HG03039 (cell line): ENCODE measurements at regions not wholly inside any gene's neighbourhood (a gene's known extent, or its start where the extent isn't known, plus 50 kb on each side); places are given as distances from the start of the nearest gene placed in this dataset.
"Not testable (repeated sequence)": the region's sequence is repeated elsewhere in the genome, so short reads cannot be mapped to it uniquely, and the experiment has no call there.

Experiments
- ATAC-seq: cut with Tn5 transposase; IDR thresholded peaks from one replicate; pipeline ENCODE4 v1.9.1; 2021; ENCODE audit warnings: mild to moderate bottlenecking, moderate library complexity; ENCODE audit not compliant: unreplicated experiment

DNA sequence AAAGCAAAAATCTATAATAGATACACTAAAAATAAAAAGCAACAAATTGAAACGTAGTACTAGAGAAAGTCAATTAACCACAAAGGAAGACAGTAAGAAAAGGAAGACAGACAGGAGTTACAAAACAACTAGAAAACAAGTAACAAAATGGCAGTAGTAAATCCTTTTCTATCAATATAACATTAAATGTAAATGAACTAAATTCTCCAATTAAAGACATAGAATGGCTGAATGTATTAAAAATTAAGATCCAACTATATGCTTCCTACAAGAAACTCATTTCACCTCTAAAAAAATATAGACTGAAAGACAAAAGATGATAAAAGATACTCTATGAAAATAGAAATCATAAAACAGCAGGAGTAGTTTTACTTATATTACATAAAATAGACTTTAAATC is 79.1 kb downstream of the CTH start:
- no peak for ATAC-seq

DNA sequence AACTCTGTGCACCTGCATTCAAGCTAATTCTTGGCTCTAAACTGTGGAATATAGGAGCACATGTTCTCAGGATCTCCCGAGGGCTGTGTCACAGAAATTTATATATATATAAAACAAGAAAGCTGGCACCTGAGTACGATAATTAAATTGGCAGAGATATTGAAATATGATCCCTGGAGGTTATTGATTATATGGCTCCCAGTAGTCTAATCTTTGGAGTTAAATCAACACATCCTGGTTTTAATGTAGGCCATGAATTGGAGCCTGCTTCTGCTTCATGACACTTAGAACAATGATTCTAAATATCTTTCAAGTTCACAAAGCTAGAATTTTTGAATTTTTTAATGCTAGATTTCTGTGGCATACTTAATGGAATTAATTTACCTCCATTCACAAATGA is 84.3 kb downstream of the CTH start:
- ATAC-seq, result no peak

DNA sequence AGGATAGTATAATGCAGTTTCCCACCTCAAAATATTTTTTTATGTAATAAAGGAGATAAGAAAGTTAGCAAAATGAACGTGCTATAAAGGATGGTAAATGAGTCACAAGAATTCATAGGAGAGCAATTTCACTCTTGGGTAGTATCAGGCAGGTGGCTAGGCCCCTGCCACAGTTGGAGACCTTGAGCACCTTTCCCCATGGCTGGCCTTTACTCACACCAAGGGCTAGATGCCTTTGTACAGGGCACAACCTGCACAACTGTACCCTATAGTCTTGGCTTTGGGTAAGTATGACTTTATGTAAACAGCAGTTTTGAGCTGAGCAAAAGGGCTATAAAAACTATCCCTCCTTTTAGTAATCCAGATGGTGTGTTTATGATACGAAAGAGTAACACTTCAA is 85.1 kb downstream of the CTH start:
- no peak for ATAC-seq

DNA sequence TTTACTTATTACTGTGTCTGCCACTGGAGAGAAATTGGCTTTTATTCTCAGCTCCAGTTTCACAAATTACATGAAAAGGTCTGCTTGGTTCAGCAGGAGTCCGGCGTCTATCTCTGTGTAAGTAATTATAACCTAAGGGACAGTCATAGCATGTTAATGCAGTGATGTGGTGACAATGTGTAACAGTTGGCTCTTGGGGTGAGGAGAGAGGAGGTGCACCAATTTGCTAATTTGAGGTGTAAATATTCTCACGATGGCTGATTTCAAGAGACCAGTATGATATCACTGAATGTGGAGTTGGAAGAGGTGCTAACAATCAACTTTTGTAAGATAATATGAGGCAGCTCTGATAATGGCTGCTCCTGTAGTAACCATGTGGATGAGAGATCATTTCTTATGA is 86.1 kb downstream of the CTH start:
- no peak for ATAC-seq

DNA sequence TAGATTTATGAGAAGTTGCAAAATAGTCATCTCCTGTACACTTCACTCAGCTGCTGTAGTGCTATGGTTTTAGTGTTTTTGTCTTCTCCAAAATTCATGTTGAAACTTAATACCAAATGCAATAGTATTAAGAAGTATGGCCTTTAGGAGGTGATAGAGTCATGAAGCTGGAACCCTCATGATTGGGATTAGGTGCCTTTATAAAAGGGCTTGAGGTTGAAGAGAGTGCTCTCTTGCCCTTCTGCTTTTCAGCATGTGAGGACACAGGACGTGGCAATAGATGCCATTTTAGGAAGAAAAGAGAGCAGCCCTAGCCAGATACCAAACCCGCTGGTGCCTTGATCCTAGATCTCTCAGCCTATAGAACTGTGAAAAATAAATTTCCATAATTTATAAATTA is 87.6 kb downstream of the CTH start:
- no peak for ATAC-seq

DNA sequence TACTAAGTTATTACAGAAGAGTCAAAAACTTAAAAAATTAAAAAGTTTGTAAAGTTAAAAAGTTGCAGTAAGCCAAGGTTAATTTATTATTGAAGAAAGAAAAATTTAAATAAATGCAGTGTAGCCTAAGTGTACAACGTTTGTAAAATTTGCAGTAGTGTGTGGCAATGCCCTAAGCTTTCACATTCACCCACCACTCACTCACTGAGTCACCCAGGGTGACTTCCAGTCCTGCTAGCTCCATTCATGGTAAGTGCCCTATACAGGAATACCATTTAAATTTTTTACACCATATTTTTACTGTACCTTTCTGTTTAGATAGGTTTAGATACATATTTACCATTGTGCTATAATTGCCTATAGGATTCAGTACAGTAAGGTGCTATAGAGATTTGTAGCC is 88.6 kb downstream of the CTH start:
- ATAC-seq, result no peak

DNA sequence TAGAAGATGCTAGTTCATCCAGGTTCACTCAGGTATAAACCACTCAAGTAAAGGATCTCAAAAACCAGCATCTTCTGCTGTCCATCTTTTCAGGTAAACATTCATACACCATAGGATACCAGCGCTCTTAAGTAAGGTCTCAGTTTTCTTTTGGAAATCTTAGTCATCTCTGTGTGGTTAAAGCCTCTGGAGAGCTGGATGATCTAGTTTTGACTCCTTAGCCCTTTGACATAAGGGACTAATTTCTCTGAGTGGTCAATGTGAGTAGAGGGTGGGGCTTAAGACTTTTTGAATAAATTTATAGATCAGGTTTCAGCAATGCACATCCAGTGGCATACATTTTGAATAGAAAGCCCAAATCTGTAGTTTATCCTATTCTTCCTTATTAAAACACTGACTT is 92.3 kb downstream of the CTH start:
- no peak for ATAC-seq

DNA sequence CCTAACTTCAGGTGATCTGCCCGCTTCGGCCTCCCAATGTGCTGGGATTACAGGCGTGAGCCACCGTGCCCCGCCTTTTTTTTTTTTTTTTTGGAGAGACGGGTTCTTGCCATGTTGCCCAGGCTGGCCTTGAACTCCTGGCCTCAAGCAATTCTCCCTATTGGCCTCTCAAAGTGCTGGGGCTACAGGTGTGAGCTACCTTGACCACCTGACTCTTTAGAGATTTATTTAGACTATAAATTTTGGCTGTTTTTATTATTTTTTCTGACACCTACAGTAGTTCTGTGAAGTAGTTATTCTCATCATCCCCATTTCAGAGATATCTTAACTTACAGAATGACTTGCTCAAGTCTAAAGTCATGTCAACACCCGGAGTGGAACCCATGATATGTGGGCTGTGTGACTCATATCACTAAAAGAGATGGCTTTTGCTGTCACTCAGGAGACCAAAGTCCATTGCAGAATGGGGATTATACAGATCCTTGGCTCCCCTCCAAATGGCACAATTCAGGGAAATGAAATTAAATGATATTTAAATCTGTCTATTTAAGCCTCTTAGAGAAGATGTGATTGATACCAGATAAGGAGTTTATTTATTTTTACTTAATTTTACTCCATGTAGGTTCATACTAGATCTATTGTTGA is 93.2 kb downstream of the CTH start:
- ATAC-seq, result peak; percentile 95

DNA sequence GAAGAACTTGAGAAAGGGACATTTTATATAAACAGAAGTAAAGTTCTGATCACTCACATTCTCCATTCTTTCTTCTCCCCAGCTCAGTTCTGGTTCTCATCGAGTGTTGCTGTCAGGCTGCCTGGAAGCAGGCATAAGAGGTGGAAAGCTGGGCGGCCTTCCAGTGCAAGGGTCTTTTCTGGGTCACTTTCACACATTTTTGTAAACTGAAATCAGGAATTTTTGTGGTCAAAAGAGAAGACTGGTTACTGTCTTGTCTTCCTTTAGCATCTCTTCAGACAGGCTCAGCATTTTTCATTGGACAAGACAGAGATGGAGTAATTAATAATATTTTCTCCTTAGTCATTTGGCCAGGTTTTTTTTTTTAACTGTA is 93.7 kb downstream of the CTH start:
- ATAC-seq, result peak; percentile 38

DNA sequence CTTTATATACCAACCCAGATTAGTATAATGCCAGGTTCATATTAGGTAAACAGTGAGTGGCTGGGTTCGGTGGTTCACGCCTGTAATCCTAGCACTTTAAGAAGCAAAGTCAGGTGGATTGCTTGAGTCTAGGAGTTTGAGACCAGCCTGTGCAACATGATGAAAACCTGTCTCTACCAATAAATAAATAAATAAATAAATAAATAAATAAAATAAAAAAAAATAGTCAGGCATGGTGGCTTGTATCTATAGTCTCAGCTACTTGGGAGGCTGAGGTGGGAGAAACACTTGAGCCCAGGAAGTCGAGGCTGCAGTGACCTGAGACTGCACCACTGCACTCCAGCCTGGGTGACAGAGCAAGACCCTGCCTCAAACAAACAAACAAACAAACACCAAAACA is 96.9 kb downstream of the CTH start:
- ATAC-seq, result not testable (repeated sequence)

DNA sequence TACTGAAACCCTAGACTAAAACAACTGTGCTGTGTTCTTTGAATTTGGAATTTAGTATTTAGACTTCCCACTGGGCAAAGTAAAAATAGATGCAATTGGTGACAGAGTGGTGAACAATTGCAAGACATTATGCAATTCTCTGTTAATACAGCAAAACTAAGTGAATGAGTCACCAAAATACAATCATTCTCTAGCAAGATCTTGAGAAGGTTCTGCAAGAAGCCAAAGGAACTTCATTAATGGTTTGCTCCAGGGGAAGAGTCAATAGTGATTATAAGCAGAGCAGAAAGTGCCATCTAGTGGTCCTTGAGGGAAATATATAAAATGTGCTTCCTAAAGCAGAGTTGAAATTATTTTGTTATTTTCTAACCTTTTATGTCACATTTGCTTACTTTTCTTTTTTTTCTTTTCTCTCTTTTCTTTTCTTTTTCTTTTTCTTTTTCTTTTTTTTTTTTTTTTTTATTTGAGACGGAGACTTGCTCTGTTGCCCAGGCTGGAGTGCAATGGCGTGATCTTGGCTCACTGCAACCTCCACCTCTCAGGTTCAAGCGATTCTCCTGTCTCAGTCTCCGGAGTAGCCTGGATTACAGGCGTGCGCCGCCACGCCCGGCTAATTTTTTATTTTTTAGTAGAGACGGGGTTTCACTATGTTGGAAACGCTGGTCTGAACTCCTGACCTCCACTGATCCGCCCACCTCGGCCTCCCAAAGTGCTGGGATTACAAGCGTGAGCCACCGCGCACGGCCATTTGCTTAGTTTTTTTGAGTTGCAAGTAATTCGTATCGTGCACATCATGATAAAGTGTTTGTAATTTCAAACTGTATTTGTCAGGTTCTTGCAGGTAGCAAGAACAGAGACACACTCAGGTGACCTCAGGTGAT is 99.2 kb downstream of the CTH start:
- peak; percentile 81 for ATAC-seq

DNA sequence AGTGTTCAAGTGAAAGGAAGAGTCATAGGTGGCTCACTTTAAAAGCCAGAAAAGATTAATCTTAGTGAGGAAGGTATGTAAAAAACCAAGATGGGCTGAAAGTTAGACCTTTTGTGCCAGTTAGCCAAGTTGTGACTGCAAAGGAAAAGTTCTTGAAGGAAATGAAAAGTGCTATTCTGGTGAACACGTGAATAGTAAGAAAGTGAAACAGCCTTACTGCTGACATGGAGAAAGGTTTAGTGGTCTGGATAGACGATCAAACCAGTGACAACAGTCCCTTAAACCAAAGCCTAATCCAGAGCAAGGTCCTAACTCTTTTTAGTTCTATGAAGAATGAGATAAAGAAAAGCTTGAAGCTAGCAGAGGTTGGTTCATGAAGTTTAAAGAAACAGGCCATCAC is 106.4 kb downstream of the CTH start:
- peak; percentile 62 for ATAC-seq

DNA sequence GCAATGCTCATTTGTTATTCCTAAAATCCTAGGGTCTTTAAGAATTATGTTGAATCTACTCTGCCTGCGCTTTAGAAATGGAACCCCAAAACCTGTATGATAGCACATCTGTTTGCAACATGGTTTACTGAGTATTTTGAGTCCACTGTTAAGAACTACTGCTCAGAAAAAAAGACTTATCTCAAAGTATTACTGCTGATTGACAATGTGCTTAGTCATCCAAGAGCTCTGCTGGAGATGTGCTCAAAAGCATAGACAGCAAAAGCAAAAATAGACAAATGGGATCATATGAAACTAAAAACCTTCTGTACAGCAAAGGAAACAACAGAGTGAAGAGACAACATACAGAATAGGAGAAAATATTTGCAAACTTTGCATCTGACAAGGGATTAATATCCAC is 107.0 kb downstream of the CTH start:
- peak; percentile 11 for ATAC-seq

DNA sequence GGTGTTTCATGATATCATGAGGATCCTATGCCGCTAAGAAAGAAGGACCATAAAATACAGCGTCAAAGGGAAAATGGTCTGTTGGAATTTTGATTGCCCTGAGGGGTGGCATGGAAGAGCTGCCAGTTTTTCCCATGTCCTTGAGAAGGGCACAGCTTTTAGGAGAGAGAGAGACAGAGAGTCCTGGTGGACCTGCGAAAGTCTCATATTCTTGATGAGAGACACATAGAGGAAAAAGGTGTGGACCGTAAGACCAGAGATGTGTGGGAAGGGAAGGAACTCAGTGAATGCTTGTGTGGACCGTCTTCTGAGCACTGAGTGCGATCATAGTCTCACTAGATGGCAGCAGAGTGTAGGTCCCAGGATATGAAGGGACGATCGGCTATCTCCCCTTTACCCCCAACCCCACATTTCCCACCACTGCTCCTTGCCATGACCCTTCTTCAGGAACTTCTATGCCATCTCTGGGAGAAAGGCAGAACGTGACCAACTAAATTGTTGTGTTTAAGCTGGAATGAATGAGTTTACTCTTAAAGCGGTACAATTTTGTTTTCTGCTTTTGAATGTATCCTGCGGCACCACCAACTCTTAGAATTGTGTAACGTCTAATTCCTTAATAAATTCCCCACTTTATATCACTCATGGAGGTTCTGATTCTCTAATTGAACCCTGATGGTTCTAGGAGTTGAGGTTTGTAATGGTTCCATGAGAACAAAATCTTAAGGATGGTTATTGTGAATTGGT is 117.7 kb downstream of the CTH start:
- ATAC-seq, result no peak

DNA sequence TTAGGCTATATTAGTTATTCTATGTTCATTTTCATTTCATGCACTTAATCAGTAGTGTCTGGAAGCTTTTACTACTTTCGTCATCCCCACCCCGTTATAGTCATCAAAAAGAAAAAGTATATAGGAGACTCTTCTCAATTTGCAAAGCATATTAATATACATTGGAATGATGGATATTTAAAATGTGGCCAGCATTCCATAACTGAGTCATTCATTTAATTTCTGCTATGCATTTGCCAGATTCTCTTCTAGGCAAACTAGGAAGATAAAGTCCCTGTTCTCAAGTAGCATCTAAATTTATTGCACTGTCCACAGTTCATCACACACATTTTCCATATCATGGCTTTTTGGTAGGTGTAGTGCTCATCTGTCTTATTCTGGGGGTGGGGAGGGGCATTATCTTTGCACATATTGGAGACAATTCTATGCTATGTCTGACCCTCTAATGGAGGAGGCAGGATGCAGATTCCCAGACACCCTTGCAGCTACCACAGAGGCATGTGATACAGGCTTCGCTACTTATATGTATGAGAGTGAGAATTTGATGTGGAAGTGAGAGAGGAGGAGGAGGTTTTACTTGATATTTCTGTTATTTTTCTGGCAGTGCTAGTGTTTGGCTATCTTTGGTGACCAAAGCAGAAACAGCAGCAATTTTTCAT is 125.8 kb downstream of the CTH start:
- ATAC-seq, result no peak

DNA sequence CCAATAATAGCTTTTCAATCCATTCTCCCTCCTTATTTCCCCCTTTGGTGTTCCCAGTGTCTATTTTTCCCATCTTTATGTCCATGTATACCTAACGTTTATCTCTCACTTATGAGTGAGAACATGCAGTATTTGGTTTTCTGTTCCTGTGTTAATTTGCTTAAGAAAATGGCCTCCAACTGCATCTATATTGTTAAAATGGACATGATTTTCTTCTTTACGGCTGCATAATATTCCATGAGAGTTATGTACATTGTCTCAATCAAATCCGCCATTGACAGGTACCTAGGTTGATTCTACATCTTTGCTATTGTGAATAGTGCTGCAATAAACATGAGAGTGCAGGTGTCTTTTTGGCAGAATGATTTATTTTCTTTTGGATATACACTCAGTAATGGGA is 126.7 kb downstream of the CTH start:
- no peak for ATAC-seq

DNA sequence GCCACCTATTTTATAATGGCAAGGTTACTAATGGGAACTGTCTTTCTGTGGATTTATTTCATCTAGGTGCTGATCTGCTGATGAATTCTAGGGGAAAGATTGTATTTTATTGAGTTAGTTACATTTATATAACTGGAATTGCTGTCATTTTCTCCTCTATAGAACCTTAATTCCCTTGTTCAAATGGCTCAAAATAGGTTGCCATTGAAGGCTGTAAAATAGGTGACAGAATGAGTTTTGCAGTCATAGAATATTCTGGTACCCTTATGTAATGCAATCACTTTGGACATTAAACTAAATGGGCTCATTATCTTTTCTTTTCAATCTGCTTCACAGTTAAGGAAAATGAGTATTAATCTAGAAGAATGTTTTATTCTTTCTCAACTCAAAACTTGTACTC is 131.0 kb downstream of the CTH start:
- no peak for ATAC-seq

DNA sequence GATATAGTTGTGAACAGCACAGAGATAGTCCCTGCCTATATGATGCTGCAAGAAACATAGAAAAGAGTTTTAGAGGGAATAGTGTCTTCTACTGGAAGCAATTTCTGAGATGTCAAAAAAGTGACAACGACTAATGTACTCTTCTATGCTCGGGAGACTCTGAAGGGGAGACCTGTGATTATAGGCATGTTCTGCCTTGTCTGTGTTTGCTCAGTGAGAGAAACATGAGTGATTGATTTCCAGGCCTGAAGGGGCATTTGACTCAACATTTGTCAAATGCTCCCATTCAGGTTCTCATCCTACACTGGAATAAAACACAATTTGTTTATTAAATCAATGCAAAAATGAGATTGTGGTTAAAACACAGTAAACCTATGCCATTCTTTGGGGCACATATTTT is 131.8 kb downstream of the CTH start:
- ATAC-seq, result no peak

DNA sequence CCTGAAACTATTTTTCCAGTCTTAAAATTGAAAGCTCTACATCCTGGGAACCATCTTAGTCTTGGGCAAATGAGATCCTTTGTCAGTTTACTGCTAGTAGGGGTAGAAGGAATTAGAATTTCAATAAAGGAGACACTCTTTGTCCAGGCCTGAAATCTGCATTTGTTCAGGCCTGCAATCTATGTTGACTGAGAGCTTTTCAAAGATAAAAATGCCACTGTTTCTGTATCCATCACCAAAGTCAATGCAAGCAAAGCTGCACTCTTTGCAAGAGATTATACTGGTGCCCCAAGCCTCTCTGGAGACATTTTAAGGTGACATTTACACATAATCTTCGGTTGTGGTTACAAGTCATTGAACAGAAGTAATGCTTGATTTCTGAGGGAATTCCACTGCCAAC is 135.7 kb downstream of the CTH start:
- no peak for ATAC-seq

DNA sequence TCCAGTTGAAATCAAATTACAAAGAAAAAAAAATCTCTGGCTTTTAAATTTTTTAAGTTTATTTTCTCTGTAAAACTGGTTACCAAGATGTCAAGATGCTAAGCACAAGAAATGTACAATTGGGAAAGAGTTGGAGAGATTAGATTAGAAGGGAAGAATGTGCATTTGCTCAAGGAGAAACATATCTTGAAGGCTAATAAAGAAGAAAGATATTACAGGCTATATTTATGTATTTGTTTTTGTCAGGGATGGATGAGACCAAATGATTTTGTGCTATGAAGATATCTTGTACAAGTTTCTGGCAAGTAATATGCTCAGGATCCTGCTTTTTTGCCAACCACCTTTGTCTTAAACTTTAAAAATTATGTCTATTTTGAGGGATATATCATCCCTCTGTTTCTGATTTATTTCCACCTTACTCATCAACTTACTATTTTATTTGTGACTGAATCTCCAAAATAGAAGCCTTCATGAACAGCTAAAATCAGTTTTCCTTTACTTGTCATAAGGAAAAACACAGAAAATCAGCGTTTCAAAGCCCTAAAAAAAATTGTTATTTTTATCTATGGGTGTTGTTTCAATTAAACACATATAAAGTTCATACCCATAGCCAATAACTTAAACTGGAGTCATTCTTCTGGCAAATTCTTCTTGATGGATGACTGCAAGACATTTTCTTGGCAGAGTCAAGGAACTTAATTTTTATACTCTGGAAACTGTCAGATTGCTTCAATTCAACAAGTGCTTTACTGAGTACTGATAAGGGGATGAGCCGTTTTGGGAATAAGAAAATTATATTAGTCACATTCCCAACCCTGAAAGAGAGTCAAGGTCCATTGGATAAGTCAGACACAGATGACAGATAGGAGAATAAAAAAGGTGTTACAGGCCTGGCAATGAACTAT is 141.8 kb downstream of the CTH start:
- ATAC-seq, result no peak
